HG02840 (cell line): ENCODE measurements at regions not wholly inside any gene's neighbourhood (a gene's known extent, or its start where the extent isn't known, plus 50 kb on each side); places are given as distances from the start of the nearest gene placed in this dataset.
"Not testable (repeated sequence)": the region's sequence is repeated elsewhere in the genome, so short reads cannot be mapped to it uniquely, and the experiment has no call there.

Experiments used
- ATAC-seq: cut with Tn5 transposase; IDR thresholded peaks from one replicate; pipeline ENCODE4 v1.9.1; 2021; ENCODE audit warnings: mild to moderate bottlenecking, moderate library complexity, moderate number of reproducible peaks; ENCODE audit not compliant: unreplicated experiment, low FRiP score

DNA sequence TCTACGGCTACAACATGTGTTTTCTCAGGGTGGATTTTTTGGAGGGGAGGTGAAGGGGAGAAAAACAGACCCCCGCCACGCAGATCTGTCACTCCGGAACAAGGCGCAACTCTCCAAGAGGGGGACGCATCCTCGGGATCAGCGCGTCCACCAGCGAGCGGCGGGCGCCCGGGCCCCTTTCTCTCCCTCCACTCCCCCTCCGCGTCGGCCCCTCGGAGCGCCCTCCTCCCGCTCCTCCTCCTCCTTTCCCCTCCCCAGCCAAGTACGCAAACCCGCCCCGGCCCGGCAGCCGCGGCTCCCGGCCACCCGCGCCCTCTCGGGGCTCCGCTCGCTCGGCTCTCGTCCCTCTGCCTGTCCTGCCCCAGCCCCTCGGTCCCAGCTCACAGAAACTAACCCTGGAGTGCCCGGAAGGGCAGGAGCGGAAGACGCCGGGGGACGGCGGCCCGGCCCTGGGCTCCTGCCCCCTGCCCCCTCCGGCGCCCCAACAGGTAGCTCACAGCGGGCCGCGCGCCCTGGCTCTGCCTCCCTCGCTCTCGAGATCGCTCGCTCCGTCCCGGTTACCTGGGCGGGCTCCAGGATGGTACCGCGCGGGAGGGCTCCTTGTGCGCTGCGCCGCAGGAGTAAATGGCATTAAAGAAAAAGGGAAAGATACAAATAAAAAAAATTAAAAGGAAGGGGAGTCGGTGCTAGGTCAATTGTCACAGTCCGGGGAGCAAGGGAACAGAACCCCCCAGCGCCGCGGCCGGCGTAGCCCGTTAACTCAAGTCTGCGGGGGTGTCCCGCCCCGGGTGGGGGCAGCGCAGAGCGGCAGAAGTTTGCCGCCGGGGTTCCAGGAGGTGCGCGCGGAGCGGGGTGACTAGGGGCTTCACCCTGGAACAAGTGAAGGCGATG lies 131.4 kb upstream of the C11orf58 start:
- ATAC-seq = no peak

DNA sequence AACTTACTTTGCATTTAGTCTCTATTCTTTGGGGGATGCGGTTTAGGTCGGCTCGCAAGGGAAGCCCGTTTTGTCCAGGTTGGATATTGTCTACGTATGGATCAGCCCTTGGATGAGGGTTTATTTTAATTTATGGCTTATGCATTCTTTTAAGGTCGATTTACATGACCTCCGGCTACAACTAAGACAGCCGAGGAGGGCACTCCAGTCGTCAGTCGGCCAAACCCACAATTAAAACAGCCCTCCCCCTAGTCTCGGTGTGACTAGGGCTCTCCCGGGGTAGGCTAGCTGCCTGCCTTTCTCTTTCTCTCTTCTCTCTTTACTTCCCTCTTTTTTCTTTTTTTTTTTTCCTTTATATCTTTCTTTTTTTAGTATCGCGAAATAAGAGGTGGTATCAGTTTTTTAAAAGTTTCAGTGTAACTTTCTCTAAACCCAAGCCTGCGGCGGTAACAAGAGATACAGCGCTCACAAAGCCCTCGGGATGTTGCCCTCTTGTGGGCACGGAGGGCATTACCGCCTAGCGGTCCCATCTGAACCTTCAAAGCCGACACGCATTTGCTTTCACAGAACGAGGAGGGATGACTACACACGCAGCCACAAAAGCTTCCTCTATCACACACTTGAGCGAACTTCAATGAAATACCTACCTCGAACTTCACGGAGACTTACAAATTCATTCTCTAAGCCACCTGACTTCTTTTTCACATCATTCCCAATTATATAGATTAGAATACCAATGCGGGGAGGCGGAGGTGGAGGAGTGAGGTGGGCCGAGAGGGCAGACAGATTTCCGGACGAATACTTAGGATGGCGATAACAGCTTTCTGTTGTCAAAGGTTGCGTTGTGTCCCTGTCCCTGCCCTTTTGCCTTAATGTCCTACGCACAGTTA lies 132.3 kb upstream of the C11orf58 start:
- peak; percentile 92 for ATAC-seq

DNA sequence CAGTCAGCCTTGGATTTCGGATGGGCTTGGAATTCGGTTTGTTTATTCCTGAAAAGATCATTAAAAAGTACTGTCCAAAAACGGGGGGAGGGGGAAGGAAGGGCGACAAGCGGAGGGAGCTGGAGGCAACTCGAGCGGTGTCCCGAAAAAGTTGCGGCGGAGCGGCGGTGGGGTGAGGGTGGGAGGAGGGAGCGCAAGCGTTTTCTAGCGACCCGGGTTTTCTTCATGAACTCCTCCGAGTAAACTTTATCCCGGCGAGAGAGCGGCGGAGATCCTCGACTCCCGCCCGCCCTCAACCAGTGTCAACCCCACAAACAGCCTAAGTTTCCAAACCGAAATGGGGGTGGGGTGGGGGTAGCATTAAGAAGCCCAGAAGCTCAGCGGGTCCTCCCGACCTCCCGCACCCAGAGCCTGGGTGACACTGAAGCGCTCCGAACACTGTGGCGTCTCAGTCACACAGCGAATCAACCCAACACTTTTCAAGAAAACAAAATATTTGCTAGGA lies 133.0 kb upstream of the C11orf58 start:
- no peak for ATAC-seq

DNA sequence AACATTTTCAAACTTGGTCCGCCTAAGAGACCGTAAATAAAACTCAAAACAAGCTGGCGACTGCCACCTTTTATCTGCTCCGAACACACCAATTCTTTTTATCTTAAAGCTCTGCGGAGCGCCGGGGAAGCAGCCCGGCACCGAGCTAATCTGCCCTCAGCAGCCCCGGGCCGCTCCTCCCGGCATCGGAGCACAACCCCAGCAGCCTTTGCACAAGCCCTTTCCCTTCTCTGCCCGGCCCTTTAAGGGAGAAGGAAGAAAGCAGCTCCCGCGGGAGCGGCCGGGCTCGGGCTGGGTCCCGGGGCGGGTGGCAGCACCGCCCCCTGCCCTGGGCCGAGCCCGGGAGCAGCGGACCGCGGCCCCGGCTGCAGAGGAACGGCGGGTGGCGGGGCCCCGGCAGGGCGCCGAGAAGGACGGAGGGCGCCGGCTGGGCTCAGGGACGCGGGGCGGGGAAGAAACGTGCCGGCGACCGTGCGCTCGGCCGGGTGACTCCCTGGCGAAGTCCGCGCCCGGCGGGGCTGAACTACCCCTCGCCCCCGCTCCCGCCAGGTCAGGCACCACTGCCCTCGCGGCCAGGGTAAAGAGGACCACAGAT lies 133.6 kb upstream of the C11orf58 start:
- ATAC-seq = no peak

DNA sequence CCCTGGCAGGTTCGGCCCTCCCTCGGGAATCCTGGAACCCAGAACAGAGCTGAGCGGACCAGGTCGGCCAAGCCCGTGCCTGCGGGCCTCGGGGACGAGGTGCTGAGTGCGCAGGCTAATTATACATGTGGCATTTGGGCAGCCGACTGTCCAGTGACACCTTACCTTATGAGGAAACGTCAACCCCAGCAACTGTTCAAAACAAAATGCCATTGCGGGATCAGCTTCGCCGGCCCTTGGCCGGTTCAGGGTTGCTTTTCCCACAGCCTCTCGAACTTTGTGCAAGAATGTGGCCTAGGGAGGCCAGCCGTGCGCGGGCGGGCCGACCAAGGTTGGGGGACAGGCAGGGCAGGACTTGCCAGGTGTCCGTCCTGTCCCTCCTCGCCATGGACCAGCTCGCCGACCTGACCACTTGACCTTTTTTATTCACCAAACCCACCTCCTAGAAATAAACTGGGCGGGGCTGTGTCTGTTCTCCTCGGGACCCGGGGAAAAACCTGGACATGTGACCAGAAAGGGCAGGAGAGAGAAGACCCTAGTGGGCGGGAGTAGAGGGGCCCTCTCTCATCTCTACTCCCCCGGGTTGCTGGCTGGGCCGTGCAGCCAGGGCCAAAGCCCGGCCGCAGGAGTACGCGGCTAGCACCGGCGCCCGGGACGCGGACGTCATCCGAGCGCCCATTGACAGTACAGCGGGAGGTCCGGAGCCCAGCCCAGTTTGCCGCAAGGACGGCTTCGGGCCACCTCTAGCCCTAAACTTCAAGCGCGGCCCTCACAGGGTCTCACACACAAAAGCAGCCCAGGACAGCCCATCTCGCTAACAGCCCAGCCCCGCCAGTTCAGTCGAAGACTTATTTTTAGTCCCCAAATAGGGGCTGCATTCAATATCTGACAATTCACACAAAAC lies 134.3 kb upstream of the C11orf58 start:
- no peak for ATAC-seq

DNA sequence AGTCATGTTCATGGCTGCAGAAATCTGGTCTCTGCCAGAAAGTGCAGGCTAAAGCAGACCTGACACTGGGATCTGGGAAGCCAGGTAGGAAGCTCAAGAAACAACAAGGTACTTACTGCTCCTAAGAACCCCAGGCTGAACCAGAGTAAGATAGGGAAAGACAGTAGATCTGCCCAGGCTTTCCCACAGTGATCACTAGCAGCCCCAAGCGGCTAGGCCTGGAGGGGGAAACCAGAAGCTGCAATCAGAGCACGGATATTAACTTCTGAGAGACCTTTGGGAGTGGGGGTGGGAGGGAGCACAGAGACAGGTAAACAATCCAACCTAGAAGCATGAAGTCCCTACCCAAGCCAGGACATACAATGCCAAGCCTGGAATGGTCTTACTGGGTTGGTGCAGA lies 135.2 kb upstream of the C11orf58 start:
- no peak for ATAC-seq

DNA sequence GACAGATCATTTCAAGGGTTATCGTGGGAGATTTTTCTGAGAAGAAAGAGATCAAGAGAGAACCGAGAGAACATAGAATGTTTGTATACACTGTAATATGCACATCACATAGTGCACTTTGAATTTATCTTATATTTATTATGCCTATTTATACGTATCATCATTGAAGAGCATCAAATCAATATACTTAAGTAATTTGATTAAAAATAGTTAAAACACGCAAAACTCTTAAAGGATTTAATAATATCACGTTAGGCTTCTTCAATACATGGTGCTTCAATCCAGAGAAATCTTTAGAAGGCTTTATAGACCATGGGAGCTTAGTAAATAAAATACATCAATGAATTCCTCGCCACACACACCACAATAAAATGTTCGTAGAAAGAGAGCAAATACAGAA lies 139.5 kb upstream of the C11orf58 start:
- ATAC-seq = no peak

DNA sequence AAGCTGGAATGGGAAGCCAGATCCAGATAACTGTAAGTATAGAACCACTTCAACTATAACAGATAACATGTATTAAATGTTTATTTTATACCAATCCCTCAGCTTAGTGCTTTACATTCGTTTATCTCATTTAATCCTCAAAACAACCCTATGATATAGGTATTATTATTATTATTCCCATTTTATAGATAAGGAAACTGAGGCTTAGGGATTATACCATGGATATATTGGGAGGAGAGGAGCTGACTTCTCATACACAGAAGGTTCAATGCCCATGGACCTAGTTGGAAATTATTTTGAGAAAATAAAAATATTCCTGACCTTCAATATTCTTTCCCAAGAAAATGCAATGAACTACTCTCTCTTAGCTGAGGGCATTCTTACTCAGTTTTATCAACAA lies 140.4 kb upstream of the C11orf58 start:
- ATAC-seq = no peak

DNA sequence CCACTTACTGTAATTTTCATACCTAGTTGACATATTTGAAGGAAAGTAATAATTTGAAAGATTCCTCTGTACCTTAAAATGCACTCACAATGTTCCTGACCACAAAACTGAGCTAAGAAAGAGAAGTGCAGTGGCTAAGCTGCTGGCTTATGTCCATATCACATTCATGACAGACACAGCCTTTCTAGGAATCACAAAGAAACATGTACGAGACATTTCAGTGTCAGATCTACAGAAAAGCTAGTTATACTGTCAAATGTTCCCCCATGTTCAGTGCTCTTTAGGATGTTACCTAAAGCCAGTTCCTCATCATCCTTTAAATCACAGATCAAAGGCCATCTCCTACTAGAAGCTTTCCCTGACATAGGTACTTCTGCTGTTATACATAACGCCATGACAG lies 142.2 kb upstream of the C11orf58 start:
- ATAC-seq = no peak

DNA sequence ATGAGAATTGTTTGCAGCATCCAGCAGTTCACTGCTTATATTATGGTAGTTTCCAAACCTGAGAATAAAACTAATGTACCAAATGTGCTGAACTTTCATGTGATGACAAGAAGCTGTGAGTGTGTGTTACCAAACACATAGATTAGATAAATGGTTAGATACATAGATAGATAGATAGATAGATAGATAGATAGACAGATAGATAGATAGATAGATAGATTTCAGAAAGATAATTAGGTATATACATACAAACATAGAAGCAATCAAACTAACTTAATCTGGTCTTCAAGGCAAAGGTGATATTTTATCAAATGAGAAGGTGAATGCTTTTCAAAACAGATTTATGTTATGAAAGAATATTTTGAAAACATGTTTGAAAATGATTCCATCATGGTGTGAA lies 147.3 kb upstream of the C11orf58 start:
- no peak for ATAC-seq

DNA sequence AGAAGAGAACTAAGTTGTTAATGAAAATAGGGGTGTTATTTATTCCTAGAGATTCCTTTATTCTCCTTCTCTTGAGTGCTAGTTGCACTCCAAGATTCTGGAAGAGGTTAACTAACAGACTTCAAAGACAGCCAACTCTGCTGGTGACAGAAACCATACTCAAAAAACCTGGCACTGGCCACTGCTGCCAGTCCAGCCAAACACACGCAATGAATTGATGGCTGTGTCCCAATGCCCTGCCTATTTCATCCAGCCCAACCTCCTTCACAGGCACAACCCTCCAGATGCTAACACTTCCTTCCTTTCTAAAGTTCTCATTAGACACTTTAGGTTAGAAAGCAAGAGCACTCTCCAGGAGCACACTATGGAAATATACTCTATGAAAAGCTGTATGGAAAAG lies 150.8 kb upstream of the C11orf58 start:
- no peak for ATAC-seq

DNA sequence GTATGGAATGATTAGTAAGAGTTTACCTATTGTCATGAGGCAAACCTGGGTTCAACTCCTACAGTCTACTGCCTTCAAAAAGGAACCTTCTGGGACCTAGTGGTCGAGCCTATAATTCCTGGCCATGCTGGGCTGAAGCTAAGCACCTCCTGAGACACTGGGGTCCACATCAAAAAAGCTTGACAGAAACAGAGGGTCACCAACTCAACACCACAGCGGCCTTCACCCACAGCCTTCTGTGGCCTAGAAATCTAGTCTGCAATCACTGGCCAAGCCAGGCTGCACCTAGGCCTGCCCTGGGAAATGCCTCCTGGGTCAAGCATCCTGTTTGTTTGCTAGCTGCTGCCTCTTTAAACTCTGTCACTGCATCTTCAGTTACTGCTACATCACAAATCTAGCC lies 153.9 kb upstream of the C11orf58 start:
- ATAC-seq = no peak

DNA sequence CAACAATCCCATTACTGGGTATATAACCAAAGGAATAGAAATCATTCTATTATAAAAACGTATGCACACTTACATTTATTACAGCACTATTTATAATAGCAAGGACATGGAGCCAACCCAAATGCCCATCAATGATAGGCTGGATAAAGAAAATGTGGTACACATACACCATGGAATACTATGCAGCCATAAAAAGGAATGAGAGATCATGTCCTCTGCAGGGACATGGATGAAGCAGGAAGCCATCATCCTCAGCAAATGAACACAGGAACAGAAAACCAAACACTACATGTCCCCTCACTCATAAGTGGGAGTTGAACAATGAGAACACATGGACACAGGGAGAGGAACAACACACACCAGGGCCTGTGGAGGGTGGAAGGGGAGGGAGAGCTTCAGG lies 157.4 kb upstream of the C11orf58 start:
- ATAC-seq = not testable (repeated sequence)

DNA sequence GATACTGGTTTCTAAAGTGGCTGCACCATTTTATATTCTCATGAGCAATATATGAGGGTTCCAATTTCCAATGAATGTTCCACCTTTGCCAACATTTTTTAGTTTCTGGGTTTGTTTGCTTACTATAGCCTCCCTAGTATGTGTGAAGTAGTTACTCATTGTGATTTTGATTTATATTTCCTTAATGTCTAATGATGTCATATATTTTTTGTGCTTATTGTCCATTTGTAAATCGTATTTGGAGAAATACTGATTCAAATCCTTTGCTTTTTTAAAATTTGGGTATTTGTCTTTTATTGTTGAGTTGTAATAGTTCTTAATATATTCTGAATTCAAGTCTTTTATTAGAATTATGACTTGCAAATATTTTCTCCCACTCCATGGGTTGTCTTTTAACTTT lies 161.0 kb upstream of the C11orf58 start:
- no peak for ATAC-seq

DNA sequence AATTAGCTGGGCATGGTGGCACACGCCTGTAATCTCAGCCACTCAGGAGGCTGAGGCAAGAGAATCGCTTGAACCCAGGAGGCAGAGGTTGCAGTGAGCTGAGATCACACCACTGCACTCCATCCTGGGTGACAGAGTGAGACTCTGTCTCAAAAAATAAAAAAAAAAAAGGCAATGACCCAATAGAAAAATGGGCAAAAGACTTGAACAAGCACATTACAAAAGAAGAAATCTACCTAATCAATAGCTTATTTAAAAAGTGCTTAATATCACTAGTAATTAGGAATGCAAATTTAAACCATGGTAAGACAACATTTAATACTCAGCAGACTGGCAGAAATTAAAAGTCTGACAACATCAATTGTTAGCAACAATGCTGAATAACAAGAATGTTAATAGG lies 163.6 kb upstream of the C11orf58 start:
- ATAC-seq = not testable (repeated sequence)

DNA sequence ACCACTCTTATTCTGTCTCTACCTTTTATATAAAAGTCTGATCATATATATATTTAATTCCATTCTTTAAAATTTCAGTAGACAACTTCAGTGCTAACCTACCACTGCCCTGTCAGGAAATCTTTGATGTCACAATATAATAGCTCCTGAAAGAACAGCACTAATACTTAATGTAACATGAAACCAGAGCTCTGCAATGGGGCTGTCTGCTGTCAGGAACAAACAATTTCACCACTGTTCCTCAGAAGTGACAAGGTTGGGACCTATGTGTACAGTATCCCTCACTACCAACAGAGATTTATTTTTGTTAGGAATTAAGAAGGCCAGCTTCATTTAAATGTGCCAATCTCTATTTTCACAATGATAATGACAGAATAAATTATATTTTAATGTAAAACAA lies 165.5 kb upstream of the C11orf58 start:
- ATAC-seq = no peak

DNA sequence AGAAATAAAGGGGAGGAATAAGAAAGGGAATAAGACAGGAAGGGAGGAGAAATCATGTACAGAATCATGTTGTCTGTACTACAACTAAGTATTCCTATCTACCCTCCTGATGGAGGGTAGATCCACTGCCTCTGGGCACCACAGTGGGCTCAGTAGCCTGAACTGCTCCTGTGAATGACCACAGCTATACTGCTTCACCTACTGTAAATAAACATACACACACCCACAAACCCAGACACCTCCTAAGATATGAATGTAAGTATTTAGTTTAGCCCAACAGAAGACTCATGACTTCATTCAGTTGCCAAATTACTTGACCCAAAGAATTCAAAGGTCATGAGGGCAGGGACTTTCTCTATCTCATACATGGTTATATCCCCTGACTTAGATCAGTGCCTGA lies 177.3 kb upstream of the C11orf58 start:
- ATAC-seq = no peak

DNA sequence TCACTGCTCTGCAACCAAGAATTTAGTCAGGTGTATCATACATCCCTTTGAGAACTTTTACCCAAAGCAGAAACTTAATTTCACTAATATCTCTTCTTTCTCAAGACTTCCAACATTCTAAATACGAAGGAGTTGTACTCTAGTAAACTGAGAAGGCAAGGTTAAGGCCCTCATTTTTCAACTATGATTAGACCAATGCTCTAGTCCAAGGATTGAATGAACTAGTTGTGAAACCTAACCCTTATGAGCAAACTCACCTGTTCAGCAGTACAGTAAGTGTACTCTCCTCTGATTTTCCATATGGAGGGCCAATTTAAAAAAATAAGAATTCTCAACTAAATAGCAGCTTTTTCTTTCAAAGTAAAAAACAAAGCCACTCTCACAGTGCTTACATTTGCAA lies 180.0 kb upstream of the C11orf58 start:
- ATAC-seq = no peak

DNA sequence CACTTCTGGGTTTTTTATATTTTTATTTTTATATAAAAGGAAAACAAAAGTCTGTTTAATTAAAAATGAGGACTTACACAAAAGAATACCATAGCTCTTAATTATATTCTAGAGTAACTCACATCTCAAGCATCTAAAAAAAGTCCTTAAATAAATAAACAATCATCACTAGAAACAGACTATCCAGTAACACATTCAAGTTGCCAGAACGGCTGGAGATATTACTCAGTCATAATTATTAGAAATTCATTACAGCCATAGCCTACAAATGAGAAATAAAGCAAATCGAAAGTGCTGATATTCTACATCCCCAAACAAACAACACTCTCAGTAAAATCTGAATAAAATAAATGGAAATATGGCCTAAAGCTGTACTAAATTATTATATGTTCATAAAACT lies 182.5 kb upstream of the C11orf58 start:
- no peak for ATAC-seq

DNA sequence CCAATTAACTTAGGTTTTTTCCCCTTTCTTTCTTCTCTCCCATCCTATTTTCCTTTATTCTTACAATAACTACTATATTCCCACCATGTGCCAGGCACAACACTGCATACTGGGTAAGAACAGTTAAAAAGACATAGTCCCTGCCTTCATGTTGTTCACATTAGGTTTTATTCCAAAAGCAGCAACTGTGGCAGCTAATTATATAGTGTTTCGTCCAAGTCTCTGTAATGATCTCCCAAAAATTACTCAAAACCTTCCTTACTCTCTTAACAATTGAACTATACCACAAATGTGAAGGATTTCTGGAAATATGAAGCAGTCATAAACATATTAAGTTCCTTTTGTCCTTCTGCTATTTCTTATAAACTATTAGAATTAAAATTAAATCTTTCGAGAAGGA lies 184.1 kb upstream of the C11orf58 start:
- ATAC-seq = no peak
